ENCODE measurements at regions not wholly inside any gene's neighbourhood (a gene's known extent, or its start where the extent isn't known, plus 50 kb on each side); places are given as distances from the start of the nearest gene placed in this dataset.

DNA sequence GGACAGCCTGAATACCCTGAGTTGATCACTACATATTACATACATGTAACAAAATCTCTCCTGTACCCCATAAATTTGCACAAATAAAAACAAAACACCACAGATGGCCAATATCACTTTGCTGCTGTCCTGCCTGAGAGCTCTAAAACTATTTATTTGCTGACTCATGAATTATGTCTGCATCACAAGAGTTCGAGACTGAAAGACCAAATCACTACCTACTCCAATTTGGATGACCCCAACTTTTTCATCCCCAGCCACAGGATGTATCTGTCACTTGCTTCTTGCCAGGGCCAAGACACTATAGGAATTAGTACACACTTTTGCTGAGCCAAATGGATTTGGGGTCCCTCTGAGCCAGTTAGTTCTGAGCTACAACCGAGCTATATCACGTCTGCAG, 409.7 kb upstream of the NFE2L3 start:
- TF ChIP-seq, protein P1, sequence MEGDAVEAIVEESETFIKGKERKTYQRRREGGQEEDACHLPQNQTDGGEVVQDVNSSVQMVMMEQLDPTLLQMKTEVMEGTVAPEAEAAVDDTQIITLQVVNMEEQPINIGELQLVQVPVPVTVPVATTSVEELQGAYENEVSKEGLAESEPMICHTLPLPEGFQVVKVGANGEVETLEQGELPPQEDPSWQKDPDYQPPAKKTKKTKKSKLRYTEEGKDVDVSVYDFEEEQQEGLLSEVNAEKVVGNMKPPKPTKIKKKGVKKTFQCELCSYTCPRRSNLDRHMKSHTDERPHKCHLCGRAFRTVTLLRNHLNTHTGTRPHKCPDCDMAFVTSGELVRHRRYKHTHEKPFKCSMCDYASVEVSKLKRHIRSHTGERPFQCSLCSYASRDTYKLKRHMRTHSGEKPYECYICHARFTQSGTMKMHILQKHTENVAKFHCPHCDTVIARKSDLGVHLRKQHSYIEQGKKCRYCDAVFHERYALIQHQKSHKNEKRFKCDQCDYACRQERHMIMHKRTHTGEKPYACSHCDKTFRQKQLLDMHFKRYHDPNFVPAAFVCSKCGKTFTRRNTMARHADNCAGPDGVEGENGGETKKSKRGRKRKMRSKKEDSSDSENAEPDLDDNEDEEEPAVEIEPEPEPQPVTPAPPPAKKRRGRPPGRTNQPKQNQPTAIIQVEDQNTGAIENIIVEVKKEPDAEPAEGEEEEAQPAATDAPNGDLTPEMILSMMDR (conservative IDR thresholded peaks at IDR 0.05; ENCODE audit: low read length), result no peak
- TF ChIP-seq EZH2phosphoT487 (IDR thresholded peaks at IDR 0.05; ENCODE audit: borderline replicate concordance, low read depth, low read length), result no peak

Measured in OCI-LY7 (cell line).